ENCODE measurements at regions not wholly inside any gene's neighbourhood (a gene's known extent, or its start where the extent isn't known, plus 50 kb on each side); places are given as distances from the start of the nearest gene placed in this dataset.

- TF ChIP-seq CTCF (IDR thresholded peaks at IDR 0.05) (no peak), POLR2A (IDR thresholded peaks at IDR 0.05) (no peak)
These were observed 448.9 kb upstream of the FZD8 start for GRCh38 chr10:36091007-36091406.
